ENCODE measurements at regions not wholly inside any gene's neighbourhood (a gene's known extent, or its start where the extent isn't known, plus 50 kb on each side); places are given as distances from the start of the nearest gene placed in this dataset.

DNA sequence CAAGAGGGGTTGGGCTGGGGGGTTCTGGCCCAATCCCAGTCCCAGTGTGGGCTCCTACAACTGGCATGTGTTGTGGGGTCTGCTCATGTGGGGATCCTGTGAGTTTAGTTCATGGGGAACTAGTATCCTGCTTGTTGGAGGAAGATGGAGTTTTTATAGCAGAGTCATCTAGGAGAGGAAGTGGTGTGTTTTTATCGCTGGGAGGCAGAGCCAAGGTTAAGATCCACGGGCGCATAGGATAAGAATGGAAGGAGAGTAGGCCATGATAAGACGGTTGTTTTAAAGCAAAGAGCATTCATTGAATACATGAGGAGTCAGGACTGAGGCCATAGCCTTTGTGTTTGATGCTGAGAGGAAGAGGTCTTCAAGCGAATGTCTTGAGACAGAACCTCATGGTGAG is 211.6 kb upstream of the COBL start:
- TF ChIP-seq POLR2A (IDR thresholded peaks at IDR 0.05) = no peak
- TF ChIP-seq, protein P1, sequence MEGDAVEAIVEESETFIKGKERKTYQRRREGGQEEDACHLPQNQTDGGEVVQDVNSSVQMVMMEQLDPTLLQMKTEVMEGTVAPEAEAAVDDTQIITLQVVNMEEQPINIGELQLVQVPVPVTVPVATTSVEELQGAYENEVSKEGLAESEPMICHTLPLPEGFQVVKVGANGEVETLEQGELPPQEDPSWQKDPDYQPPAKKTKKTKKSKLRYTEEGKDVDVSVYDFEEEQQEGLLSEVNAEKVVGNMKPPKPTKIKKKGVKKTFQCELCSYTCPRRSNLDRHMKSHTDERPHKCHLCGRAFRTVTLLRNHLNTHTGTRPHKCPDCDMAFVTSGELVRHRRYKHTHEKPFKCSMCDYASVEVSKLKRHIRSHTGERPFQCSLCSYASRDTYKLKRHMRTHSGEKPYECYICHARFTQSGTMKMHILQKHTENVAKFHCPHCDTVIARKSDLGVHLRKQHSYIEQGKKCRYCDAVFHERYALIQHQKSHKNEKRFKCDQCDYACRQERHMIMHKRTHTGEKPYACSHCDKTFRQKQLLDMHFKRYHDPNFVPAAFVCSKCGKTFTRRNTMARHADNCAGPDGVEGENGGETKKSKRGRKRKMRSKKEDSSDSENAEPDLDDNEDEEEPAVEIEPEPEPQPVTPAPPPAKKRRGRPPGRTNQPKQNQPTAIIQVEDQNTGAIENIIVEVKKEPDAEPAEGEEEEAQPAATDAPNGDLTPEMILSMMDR (IDR thresholded peaks at IDR 0.05) = no peak

All from lower leg skin (tissue), 3 donors.